ENCODE measurements at regions not wholly inside any gene's neighbourhood (a gene's known extent, or its start where the extent isn't known, plus 50 kb on each side); places are given as distances from the start of the nearest gene placed in this dataset.
"Not testable (repeated sequence)": the region's sequence is repeated elsewhere in the genome, so short reads cannot be mapped to it uniquely, and the experiment has no call there.

DNA sequence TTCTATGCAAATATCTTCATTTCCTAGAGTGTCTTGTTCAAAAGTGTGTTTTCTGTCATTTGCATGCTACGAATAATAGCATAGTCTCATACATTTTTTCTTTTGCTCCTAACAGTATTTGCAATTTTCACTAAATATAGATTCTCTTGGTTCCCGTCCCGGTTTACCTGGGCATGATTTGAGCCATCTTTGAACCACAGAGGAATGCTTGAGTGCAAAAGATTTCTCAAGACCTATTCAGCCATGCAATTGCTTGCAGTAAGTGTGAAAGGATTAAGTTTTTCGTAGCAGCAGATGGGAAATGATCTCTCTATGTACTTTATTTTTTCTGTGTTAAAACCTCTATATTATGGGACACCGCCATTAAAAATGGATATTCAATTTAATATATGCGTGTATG is 733.0 kb downstream of the ZPLD1 start:
- no peak for DNase-seq (ENCODE audit: low read depth, low spot score)

DNA sequence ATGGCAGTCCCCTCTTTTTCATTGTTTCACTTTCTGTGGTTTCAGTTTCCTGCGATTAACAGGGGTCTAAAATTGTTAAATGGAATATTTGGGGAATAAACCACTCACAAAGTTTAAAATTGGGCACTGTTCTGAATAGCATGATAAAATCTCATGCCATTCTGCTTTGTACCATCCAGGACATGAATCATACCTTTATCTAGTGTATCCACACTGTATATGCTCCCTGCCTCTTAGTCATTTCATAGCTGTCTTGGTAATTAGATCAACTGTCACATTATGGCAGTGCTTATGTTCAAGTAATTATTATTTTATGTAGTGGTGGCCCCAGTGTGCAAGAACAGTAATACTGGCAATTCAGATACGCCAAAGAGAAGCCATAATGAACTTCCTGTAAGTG is 734.5 kb downstream of the ZPLD1 start:
- no peak for DNase-seq (ENCODE audit: low read depth, low spot score)

DNA sequence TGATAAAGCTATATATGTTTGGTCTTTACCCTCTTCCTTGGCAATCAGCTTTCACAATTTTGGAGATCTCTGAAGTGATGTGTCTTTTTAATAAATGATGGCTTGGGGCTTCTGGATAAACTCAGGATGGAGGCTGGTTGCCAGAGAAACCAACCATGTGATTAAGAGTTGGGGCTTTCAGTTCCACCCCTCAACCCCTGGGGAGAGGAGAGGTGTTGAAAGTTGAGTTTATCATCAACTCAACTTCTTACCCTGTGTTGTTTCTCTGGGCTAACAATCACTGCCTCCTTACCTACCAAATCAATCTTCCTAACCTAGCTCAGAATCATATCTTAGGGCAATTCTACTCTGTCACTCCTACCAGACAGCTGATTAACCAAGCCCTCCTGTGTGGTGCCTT is 735.8 kb downstream of the ZPLD1 start:
- no peak for DNase-seq (ENCODE audit: low read depth, low spot score)

DNA sequence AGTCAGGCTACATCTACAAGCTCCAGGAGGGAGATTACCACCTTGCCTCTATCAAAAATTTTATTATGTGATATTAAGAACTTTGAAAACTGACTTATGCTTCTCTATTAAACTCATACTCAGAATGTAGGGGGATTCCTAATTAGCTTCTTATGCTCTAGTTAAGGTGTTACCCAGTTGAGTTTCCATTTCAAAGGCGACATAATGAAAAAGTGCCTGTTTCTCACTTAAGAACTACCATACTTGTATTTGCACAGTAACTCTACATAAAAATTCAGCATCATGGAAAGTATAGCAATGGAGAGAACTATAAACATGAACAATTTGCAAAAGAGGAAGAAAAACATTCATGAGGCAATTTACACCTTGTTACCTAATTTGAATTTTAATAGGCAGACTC is 739.1 kb downstream of the ZPLD1 start:
- no peak for DNase-seq (ENCODE audit: low read depth, low spot score)

DNA sequence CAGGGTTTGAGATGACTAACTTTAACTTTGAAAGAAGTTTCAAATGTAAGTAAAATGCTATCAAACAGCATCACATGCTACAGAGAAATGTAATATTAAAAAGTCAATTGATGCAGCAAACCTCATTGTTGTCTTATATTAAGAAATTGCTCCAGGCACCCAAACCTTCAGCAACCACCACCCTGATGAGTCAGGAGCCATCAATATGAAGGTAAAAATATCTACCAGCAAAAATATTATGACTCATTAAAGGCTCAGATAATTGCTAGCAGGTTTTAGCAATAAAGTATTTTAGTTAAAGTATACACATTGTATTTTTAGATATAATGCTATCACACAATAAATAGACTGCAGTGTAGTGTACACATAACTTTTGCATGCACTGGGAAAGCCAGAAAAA is 746.3 kb downstream of the ZPLD1 start:
- DNase-seq (ENCODE audit: low read depth, low spot score): no peak

DNA sequence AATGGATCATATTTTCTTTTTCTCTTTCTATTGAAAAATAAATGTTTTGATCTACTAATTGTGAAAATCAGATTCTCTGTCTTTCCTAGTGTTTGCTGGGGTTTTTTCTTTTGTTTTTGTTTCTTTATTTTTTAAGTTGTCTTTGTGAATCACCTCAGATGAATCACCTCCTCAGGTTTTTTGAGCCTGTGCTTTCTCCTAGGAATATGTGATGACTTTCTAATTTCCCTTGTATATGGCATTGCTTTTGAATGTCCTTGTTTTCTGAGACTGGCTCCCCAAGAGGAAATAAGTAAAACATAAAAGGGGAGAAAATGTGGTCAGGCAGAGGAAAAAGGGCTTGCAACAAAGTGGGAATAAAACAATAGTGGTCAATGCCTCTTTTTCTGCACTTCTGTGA is 750.0 kb downstream of the ZPLD1 start:
- DNase-seq (ENCODE audit: low read depth, low spot score): no peak

DNA sequence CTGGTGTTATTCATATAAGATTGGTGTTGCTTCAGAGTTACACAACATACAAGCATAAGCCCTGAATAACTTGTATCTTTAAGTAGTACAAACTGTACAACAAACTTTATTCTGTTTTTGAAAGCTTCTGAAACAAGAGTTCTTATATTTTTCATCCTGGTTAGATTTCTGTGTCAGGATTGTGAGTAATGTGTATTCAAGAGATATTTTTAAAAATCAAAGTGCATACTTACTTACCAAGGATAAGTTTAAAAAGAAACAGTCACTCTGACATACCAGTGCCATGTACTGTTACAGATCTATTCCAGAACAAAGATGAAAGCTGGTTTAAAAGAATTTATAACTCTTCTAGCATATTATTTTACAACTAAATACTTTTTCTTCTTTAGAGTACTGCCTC is 755.1 kb downstream of the ZPLD1 start:
- DNase-seq (ENCODE audit: low read depth, low spot score): no peak

DNA sequence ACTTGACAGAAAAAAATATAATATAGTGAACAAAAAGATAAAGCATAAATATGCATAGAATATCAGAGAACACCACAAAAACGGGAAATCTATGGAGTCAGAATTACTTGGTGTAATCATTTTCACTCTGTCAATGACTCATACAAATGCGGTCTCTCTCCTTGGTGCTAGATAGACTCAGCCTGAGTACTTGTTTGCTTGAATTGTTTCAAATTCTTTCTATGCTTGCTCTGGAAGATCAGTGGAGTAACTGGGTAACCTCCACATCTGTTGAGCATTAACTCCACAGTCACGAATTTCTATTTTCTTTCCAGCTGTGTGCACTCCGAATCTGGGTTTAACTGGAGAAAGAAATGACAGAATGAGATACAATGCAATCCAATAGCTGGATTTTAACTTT is 760.4 kb downstream of the ZPLD1 start:
- no peak for DNase-seq (ENCODE audit: low read depth, low spot score)

DNA sequence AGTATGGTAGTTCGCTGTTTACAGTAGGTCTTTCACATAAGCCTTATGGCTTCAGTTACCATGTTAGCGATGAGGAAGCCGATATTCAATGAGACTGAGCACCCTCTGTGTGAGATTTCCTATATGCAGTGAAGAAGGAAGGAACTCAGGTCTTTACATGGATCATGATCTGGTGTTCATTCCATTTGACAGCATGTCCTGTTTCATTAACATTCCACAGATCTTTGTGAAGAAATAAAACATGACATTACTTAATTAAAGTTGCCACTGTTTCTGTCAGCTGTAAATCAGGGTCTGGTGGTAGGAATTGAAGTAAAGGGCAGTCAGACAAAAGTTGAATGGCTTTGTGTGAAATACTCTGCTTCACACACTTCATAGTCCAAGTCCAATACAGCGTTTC is 768.6 kb downstream of the ZPLD1 start:
- DNase-seq (ENCODE audit: low read depth, low spot score): no peak

DNA sequence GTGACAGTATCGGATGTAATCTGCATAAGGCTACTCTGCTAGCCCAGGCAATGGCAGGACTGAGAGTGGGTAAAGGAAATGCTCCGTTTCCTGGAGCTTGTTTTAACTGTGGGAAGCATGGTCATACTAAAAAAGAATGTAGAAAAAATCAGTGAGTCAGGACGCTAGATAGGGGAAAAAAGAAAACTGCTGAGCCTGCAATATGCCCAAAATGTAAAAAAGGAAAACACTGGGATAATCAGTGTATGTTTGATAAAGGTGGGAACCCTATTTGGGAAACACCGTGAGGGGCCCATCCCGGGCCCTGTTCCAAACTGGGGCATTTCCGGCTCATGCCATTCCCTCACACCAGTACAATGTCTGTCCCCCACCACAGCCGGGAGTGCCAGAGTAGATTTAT is 775.8 kb downstream of the ZPLD1 start:
- no peak for DNase-seq (ENCODE audit: low read depth, low spot score)

DNA sequence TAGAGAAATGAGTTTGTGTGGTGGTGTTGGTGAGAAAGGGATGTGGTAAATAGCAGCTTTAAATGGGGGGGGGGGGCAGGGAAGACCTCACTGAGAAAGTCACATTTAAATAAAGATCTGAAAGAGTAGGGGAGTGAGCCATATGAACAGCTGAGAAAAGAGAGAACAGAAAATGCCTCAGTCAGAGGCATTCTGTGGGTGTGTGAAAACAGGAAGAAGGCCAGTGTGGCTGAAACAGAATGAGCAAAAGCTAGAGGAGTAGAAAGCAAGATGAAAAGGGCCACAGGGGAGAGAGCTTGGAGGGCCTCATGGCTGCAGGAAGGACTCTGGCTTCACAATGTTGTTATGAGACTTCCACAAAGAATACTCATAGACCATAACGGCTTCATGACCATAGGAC is 783.3 kb downstream of the ZPLD1 start:
- no peak for DNase-seq (ENCODE audit: low read depth, low spot score)

DNA sequence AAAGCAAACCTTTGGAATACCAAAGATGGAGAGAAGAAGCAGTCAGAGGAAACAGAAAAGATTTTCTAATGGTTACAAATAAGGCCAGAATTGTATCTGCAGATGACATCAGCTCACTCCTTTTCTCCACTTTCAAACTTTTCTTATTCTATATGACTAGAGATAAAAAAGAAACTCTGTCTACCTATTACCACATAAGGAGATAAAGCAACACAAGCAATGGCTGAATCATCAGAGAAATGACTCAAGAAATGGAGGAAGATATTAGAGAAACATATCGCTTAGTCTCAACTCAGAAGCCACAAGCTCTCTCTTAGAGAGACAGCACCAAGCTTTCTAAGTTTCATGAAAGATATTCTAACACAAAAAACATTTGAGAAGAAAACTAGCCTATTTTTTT is 784.0 kb downstream of the ZPLD1 start:
- no peak for DNase-seq (ENCODE audit: low read depth, low spot score)

DNA sequence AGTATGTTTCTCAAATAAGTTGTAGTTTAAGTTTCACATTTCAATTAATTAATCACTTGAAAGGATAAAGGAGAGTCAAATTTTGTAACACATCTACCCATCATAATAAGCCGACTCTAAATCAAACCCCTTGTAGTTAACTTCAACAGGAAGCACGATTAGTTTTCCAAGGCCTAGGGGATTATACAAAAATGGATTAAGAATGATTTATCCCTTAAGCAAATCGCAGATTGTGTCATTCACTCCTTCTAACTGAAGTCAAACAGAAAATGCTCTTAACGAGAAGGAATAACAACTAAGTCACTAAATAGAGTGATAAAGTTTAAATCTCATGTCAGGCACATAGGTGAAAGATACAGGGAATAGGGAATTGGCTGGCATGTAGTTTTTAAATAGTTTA is 792.8 kb downstream of the ZPLD1 start:
- DNase-seq (ENCODE audit: low read depth, low spot score): no peak

DNA sequence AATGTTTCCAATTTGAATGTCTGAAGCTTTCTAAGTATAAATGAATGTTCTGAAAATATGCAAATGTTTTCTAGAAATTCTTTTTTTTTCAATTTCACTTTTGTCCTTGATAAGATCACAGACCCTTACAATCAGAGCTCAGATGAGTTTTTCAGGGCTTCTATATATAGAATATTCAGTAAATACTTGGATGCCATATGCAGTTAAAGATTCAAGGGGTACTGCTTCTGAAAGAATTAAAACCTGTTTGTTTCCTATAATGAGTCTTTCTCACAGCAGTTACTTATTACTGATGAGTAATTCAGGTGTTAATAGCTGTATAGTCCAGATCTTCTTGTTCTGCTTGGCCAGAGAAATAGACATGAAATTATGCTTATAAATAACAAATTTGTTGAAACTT is 812.6 kb downstream of the ZPLD1 start:
- no peak for DNase-seq (ENCODE audit: low read depth, low spot score)

DNA sequence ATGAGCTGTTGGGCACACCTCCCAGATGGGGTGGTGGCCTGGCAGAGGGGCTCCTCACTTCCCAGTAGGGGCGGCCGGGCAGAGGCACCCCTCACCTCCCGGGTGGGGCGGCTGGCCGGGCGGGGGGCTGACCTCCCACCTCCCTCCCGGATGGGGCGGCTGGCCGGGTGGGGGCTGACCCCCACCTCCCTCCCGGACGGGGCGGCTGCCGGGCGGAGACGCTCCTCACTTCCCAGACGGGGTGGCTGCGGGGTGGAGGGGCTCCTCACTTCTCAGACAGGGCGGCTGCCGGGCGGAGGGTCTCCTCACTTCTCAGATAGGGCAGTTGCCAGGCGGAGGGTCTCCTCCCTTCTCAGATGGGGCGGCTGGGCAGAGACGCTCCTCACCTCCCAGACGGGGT is 820.0 kb downstream of the ZPLD1 start:
- not testable (repeated sequence) for DNase-seq (ENCODE audit: low read depth, low spot score)

DNA sequence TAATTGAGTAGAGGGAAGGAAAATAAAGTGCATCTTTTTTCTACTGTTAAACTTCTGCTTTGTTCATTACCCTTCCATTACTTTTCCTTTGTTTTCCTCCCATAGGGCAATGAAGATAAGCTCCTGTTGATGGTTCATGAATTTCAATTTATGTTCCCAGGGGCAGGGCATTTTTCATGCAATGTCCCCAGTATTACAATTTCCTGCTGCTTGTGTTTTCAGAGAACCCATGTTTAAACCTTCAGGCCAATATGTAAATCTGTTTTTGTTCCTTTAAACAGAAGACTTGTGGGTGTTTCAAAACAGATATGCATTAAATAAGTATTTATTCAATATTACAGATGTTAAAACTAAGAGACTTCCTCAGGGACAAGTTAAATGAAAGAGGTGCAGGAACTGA is 834.5 kb downstream of the ZPLD1 start:
- DNase-seq (ENCODE audit: low read depth, low spot score): no peak

DNA sequence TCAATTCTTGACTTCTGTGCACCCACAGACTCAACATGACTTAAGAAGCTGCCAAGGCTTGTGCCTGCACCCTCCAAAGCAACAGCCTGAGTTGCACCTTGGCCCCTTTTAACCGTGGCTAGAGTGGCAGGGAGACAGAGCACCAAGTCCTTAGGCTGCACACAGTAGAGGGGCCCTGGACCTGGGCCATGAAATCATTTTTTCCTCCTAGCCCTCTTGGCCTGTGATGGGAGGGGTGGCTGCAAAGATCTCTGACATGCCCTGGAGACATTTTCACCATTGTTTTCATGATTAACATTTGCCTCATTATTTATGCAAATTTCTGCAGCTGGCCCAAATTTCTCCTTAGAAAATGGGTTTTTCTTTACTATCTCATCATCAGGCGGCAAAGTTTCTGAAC is 836.8 kb downstream of the ZPLD1 start:
- no peak for DNase-seq (ENCODE audit: low read depth, low spot score)

DNA sequence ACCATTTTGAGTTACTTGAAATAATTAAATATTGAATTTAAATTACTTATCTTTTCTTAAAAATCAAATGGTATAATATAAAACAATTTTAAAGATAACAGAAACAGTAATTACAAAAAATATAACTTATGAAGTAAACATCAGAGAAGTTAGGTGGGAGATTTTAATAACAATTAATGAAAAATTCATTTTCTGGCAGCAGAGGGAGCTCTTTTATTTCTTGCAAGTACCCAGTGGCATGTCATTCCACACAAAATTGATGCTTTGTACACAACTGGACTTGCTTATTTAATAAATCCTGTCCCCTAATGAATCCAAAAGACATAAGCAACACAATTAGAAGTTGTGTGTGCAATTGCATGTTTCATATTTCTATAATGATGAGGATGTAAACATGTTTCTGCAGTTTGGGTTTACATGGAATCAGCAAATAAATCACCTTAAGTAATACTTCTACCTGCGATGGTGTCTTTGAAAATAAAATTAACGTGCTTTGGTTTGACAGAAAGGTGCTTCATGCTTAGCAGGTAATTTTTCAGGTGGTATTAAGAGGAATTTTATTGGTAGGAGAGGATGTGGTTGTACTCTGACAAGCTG is 861.3 kb downstream of the ZPLD1 start:
- no peak for DNase-seq (ENCODE audit: low read depth, low spot score)

DNA sequence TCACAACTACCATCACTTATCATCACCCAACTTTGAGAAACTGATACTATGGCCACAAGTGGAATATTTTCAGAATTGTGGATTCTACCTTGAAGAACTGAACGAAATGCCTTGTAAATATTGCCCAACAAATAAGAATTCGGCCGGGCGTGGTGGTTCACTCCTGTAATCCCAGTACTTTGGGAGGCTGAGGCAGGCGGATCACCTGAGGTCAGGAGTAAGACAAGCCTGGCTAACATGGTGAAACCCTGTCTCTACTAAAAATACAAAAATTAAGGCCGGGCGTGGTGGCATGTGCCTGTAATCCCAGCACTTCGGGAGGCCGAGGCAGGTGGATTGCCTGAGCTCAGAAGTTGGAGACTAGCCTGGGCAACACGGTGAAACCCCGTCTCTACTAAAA is 862.7 kb downstream of the ZPLD1 start:
- DNase-seq (ENCODE audit: low read depth, low spot score): not testable (repeated sequence)

DNA sequence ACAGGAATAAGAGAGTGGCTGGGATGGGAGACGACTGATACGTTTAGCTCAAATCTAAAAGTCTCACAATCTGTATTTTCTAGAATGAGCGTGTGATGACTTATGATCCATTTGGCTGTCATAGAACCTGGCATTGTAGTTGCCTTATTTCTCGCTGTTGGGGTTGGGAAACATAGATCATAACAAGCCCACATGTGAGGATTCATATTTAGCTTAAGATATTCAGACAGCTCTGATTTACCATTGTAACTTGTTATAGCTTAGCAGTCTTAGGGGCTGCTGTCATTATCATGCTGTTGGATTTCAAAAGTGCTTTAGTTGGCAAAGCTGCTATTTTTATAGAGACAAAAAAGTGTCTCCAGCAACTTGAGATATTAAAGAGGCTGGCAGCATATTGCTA is 871.3 kb downstream of the ZPLD1 start:
- DNase-seq (ENCODE audit: low read depth, low spot score): no peak

DNA sequence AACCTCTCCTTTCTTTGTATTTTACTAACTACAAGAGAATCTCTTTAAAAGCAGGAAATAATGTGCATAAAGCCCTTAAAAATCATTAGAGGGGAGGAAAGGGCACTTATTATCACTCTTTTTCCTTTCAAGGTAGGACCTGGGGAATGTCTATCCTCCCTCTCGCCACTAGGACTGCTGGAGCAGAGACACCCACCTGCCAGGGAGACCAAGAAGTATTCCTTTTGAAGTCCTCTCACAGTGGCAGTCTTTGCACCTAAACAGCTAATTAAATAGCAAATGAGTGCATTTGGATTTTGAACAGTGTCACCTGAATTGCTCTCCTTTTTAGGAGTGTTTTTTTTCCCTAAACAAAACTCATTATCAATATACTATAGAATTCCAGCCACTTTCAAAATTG is 874.1 kb downstream of the ZPLD1 start:
- no peak for DNase-seq (ENCODE audit: low read depth, low spot score)

DNA sequence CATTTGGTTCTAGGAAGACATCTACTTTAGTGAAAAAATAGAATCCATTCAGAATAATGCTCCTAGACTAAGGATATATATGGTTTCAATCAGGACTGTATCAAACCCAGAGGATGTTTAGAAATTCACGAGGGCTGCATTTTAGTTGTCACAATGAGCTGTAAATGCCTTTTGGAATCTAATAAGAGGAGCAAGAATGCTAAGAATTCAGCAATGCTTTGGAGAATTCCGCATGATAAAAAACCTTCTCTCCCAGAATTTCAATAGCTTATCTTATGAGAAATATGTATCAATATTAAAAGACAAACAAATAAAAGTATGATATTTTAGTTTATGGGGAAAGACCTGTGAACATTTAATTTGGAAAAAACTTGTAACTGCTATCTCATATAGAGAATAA is 885.1 kb downstream of the ZPLD1 start:
- DNase-seq (ENCODE audit: low read depth, low spot score): no peak

DNA sequence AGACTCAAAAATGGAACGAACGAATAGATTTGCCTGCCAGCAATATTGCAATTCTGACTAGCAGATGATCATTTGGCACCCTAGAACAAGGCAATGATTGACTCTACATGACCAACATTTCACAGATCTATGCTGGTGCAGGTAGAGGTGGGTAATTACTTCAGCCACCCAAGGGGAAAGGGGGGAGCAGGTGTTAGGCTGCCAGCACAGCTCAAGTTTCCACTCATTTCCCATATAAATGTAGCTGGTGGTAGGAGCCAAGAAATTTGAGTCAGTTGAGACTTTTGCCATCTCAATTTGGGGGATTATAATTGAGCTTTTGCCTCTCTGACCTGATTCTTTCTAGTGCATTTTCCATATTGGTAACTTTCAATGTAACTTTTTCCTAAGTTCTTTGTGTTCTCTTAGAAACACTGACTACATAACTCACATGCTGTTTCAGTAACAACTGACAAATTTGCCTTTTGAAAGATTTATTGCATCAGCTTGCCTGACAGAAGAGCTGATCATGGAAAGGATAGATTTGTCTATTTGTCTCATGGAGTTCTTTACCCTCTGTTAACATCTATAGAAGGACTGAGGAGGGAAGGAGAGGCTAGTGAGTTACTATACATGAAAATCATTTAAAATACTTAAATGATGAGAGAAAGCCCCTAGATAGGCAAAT is 902.5 kb downstream of the ZPLD1 start:
- no peak for DNase-seq (ENCODE audit: low read depth, low spot score)

DNA sequence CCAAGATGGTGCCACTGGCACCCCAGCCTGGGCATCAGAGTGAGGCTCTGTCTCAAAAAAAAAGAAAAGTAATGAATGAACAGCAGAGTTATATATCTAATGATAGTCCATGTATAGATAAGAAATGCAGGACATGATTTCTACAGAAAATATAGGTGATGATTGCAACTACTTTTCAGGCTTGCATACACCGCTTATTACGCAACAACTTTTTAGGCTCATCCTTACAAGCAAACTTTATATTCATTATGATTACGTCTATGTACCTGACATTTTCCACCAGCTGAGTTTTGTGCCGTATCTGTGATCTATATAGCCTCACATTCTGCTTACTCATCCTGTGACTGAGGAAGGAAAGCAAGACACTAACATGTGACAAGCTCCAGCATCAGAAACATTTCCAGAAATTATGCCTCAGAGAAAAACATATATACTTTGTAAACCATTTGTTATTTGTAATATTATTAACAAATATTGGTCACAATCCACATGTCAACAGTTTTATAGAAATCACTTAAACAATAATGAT is 906.3 kb downstream of the ZPLD1 start:
- no peak for DNase-seq (ENCODE audit: low read depth, low spot score)
